Ammon's horn (tissue), 1 donor: ENCODE measurements at regions not wholly inside any gene's neighbourhood (a gene's known extent, or its start where the extent isn't known, plus 50 kb on each side); places are given as distances from the start of the nearest gene placed in this dataset.

ENCODE experiments used
- DNase-seq: peaks from one replicate; pipeline ENCODE4 v3.0.0-alpha.2; 2016; ENCODE audit warnings: low spot score

- DNase-seq, result no peak
Measured at GRCh38 chr2:15701341-15701907, 109.8 kb downstream of the DDX1 start.

- no peak for DNase-seq
Measured at GRCh38 chr2:15701991-15702390, 110.3 kb downstream of the DDX1 start.

GRCh38 chr2:15702452-15702851 lies 110.8 kb downstream of the DDX1 start:
- DNase-seq, result no peak

GRCh38 chr2:15703365-15703869 lies 111.7 kb downstream of the DDX1 start:
- no peak for DNase-seq

- no peak for DNase-seq
Measured at GRCh38 chr2:15704086-15704787, 112.6 kb downstream of the DDX1 start.

- DNase-seq, result no peak
Measured at GRCh38 chr2:15704788-15705115, 113.1 kb downstream of the DDX1 start.

- no peak for DNase-seq
Measured at GRCh38 chr2:15705310-15705709, 113.6 kb downstream of the DDX1 start.

- DNase-seq, result no peak
Measured at GRCh38 chr2:15705839-15706386, 114.2 kb downstream of the DDX1 start.

- no peak for DNase-seq
Measured at GRCh38 chr2:15706424-15706823, 114.8 kb downstream of the DDX1 start.

- DNase-seq, result no peak
Measured at GRCh38 chr2:15706986-15707632, 115.4 kb downstream of the DDX1 start.

GRCh38 chr2:15708161-15708560 lies 116.5 kb downstream of the DDX1 start:
- no peak for DNase-seq

- no peak for DNase-seq
Measured at GRCh38 chr2:15708865-15709820, 117.5 kb downstream of the DDX1 start.

- no peak for DNase-seq
Measured at GRCh38 chr2:15711126-15711860, 119.6 kb downstream of the DDX1 start.

GRCh38 chr2:15712551-15713342 lies 121.1 kb downstream of the DDX1 start:
- DNase-seq, result no peak

GRCh38 chr2:15713475-15713874 lies 121.8 kb downstream of the DDX1 start:
- DNase-seq, result no peak

GRCh38 chr2:15714002-15714401 lies 122.3 kb downstream of the DDX1 start:
- DNase-seq, result no peak

- no peak for DNase-seq
Measured at GRCh38 chr2:15714609-15715008, 122.9 kb downstream of the DDX1 start.

- DNase-seq, result no peak
Measured at GRCh38 chr2:15715596-15715995, 123.9 kb downstream of the DDX1 start.

GRCh38 chr2:15718103-15718943 lies 126.7 kb downstream of the DDX1 start:
- no peak for DNase-seq

GRCh38 chr2:15718944-15719323 lies 127.3 kb downstream of the DDX1 start:
- no peak for DNase-seq
